ENCODE measurements at regions not wholly inside any gene's neighbourhood (a gene's known extent, or its start where the extent isn't known, plus 50 kb on each side); places are given as distances from the start of the nearest gene placed in this dataset.

DNA sequence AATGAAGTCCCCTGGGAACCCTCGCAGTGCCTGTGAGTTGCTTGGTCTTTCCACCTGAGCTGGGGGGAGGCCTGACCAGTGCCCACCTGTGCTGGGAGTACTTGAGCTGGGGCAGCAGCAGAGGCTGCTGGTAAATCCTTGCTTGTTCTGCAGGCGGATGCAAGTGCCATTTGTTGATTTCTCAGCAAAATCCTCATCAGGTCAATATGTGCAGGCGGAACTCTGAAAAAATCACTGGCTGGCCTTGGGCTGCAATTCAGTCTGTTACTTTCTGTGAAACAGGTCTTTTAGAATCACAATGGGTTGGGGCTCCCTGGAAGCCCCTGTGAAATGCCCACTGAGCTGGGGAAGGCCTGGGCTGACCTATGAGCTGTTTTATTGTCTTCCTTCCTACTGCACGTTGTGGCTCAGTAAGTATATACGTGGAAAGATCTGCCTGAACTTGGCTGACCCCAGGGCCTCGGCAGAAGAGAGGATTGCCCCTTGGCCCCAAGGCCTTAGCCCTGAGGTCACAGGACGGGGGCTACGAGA is 182.0 kb upstream of the RGMA start:
- peaks cover 14% of the 10 kb centered on the region for H3K9me3 Mint-ChIP-seq
- no peaks in the 10 kb centered on the region for H3K27me3 Mint-ChIP-seq (ENCODE audit: low read depth)
- H3K4me3 Mint-ChIP-seq, result no peak overlapping the region
- peaks cover 2% of the 10 kb centered on the region for H3K36me3 Mint-ChIP-seq (ENCODE audit: low read depth)
- H3K4me1 Mint-ChIP-seq (ENCODE audit: low read depth), result no peaks in the 10 kb centered on the region
- H3K27ac Mint-ChIP-seq, result no peak overlapping the region

- H3K36me3 Mint-ChIP-seq (ENCODE audit: low read depth), result peaks cover 2% of the 10 kb centered on the region
- H3K4me3 Mint-ChIP-seq, result no peak overlapping the region
- H3K4me1 Mint-ChIP-seq (ENCODE audit: low read depth), result no peaks in the 10 kb centered on the region
- no peaks in the 10 kb centered on the region for H3K27me3 Mint-ChIP-seq (ENCODE audit: low read depth)
- H3K9me3 Mint-ChIP-seq, result peaks cover 14% of the 10 kb centered on the region
- H3K27ac Mint-ChIP-seq, result no peak overlapping the region
Observed at GRCh38 chr15:93268066-93268465, 179.1 kb upstream of the RGMA start.

DNA sequence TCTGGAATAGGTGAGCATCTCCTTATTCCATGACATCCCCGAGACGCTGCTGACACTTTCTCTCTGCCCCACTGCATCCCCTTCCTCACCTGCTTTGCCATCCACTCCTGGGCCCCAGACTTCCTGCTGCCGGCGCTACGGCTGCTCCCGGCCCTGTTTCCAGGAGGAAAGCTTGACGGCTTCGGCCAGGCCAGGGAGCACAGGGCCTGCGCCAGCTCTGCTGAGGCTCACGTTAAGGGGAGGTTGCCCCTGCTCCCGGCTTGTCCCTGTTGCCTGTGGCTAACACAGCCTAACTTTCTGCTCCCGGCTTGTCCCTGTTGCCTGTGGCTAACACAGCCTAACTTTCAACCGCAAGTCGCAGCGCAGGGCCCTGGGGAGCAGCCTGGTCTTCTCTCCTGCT is 177.3 kb upstream of the RGMA start:
- H3K36me3 Mint-ChIP-seq (ENCODE audit: low read depth), result peaks cover 2% of the 10 kb centered on the region
- no peaks in the 10 kb centered on the region for H3K27me3 Mint-ChIP-seq (ENCODE audit: low read depth)
- H3K4me1 Mint-ChIP-seq (ENCODE audit: low read depth), result no peaks in the 10 kb centered on the region
- no peak overlapping the region for H3K27ac Mint-ChIP-seq
- H3K4me3 Mint-ChIP-seq, result no peak overlapping the region
- H3K9me3 Mint-ChIP-seq, result peaks cover 7% of the 10 kb centered on the region

DNA sequence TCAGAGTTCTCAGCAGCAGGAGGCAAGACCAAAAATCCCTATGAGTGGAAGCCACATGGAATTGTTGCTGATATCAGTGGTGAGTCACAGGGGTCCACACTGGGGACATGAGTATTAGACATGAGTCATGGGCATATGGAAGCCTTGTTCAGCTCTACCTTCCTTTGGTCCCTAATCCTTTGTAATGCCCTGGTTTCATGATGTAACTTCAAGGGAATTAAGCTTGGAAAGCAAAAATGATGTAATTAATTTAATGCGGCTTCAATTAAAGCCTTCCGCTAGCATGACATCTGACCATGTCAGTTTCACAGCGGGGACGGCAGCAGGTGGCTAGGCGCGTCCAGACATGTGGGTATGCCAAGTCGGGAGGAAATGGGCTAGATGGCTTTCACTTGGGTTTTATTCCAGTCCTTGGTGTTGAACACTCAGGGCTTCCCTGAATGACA is 176.1 kb upstream of the RGMA start:
- Mint-ChIP-seq H3K36me3 (ENCODE audit: low read depth) (peaks cover 1% of the 10 kb centered on the region), H3K4me3 (no peak overlapping the region), H3K27me3 (ENCODE audit: low read depth) (no peaks in the 10 kb centered on the region), H3K4me1 (ENCODE audit: low read depth) (no peaks in the 10 kb centered on the region), H3K27ac (no peak overlapping the region), H3K9me3 (peaks cover 2% of the 10 kb centered on the region)

- Mint-ChIP-seq H3K27ac (no peak overlapping the region), H3K9me3 (no peaks in the 10 kb centered on the region), H3K27me3 (ENCODE audit: low read depth) (no peaks in the 10 kb centered on the region), H3K4me1 (ENCODE audit: low read depth) (peaks cover 4% of the 10 kb centered on the region), H3K36me3 (ENCODE audit: low read depth) (no peaks in the 10 kb centered on the region), H3K4me3 (no peak overlapping the region)
Observed at GRCh38 chr15:93261845-93262244, 172.8 kb upstream of the RGMA start.

DNA sequence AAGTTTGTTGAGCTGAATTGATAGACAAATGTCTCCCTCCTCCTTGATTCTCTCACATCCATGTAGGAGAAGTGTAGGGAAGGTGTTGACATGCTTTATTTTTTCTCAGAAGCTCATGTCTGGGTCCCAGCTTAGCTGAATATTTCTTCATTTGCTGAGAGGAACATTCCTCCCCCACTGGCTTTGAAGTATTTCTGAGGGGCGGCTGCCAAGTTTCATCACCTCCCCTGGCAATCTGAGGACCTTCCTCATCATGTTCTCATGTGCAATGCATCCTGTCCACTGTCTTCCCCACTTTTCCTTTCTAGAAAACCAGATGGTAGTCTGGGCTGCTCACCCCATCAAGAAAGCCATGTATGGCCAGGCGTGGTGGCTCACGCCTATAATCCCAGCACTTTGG is 168.9 kb upstream of the RGMA start:
- H3K9me3 Mint-ChIP-seq, result no peaks in the 10 kb centered on the region
- H3K4me1 Mint-ChIP-seq (ENCODE audit: low read depth), result peaks cover 4% of the 10 kb centered on the region
- H3K4me3 Mint-ChIP-seq, result no peak overlapping the region
- H3K27me3 Mint-ChIP-seq (ENCODE audit: low read depth), result no peaks in the 10 kb centered on the region
- no peak overlapping the region for H3K27ac Mint-ChIP-seq
- H3K36me3 Mint-ChIP-seq (ENCODE audit: low read depth), result no peaks in the 10 kb centered on the region

DNA sequence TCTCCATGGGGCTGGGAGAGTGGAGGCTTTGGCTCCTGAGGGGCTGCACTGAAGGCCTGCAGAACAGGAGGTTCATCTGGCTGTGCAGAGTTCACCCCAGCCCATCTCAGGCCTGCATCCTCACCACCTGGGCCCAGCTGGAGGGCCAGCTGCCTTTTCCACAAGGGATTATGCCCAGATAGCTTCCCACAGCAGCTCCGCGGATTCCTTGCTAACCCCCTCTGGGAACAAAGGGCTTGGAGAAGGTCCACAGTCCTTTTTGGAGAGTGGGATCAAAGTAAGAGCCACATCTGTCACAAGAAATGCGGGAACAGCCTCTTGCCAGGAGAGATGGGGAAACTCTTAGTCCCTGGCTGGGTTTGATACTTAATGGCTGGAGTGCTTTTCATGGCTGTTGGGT is 164.7 kb upstream of the RGMA start:
- H3K4me3 Mint-ChIP-seq, result no peak overlapping the region
- no peaks in the 10 kb centered on the region for H3K36me3 Mint-ChIP-seq (ENCODE audit: low read depth)
- H3K27ac Mint-ChIP-seq, result no peak overlapping the region
- H3K27me3 Mint-ChIP-seq (ENCODE audit: low read depth), result peaks cover 12% of the 10 kb centered on the region
- H3K9me3 Mint-ChIP-seq, result no peaks in the 10 kb centered on the region
- H3K4me1 Mint-ChIP-seq (ENCODE audit: low read depth), result peaks cover under 1% of the 10 kb centered on the region

GRCh38 chr15:93252780-93253179 is 163.8 kb upstream of the RGMA start:
- no peak overlapping the region for H3K4me3 Mint-ChIP-seq
- no peak overlapping the region for H3K27ac Mint-ChIP-seq
- no peaks in the 10 kb centered on the region for H3K36me3 Mint-ChIP-seq (ENCODE audit: low read depth)
- H3K4me1 Mint-ChIP-seq (ENCODE audit: low read depth), result no peaks in the 10 kb centered on the region
- H3K27me3 Mint-ChIP-seq (ENCODE audit: low read depth), result peaks cover 15% of the 10 kb centered on the region
- no peaks in the 10 kb centered on the region for H3K9me3 Mint-ChIP-seq

- Mint-ChIP-seq H3K36me3 (ENCODE audit: low read depth) (no peaks in the 10 kb centered on the region), H3K27ac (no peak overlapping the region), H3K4me1 (ENCODE audit: low read depth) (no peaks in the 10 kb centered on the region), H3K4me3 (no peak overlapping the region), H3K9me3 (no peaks in the 10 kb centered on the region), H3K27me3 (ENCODE audit: low read depth) (peaks cover 33% of the 10 kb centered on the region)
Observed at GRCh38 chr15:93250950-93251349, 161.9 kb upstream of the RGMA start.

- H3K27me3 Mint-ChIP-seq (ENCODE audit: low read depth), result peaks cover 35% of the 10 kb centered on the region
- no peak overlapping the region for H3K27ac Mint-ChIP-seq
- H3K4me3 Mint-ChIP-seq, result no peak overlapping the region
- no peaks in the 10 kb centered on the region for H3K36me3 Mint-ChIP-seq (ENCODE audit: low read depth)
- H3K4me1 Mint-ChIP-seq (ENCODE audit: low read depth), result no peaks in the 10 kb centered on the region
- no peaks in the 10 kb centered on the region for H3K9me3 Mint-ChIP-seq
Observed at GRCh38 chr15:93250209-93250608, 161.2 kb upstream of the RGMA start.

- Mint-ChIP-seq H3K4me1 (ENCODE audit: low read depth) (no peaks in the 10 kb centered on the region), H3K27ac (no peak overlapping the region), H3K27me3 (ENCODE audit: low read depth) (peaks cover 35% of the 10 kb centered on the region), H3K36me3 (ENCODE audit: low read depth) (no peaks in the 10 kb centered on the region), H3K9me3 (no peaks in the 10 kb centered on the region), H3K4me3 (no peak overlapping the region)
Observed at GRCh38 chr15:93249623-93250022, 160.6 kb upstream of the RGMA start.

DNA sequence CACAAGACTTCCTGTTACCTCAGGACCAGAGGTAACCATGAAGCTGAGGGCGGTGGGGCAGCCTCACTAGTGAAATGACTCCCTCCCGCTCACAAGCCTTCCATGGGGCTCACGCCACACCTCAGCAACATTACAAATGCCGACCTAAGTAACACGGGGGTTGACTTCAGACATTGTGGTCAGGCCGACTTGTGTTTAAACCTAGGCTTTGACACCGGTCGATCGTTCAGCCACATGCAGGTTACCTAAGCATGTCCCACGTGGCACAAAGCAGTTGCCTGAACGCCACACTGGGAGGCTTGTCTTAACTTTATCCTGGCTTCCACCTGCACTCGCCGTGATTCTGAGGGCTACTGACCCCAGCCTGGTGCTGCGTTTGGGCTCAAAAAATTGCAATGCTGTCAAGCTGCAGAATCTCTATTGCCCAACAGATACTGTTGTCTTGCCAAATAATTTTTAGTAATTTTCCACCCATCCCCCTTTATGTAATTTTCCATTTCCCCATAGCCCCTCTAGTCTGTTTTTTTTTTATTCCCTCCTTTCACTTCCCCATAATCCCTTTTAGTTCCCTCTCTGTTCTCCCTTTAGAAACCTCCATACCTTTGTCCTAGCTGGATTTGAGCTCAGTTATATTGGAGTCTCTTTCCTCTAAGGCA is 158.6 kb upstream of the RGMA start:
- no peak overlapping the region for H3K4me3 Mint-ChIP-seq
- no peaks in the 10 kb centered on the region for H3K36me3 Mint-ChIP-seq (ENCODE audit: low read depth)
- peaks cover 35% of the 10 kb centered on the region for H3K27me3 Mint-ChIP-seq (ENCODE audit: low read depth)
- no peak overlapping the region for H3K27ac Mint-ChIP-seq
- H3K9me3 Mint-ChIP-seq, result no peaks in the 10 kb centered on the region
- H3K4me1 Mint-ChIP-seq (ENCODE audit: low read depth), result no peaks in the 10 kb centered on the region

DNA sequence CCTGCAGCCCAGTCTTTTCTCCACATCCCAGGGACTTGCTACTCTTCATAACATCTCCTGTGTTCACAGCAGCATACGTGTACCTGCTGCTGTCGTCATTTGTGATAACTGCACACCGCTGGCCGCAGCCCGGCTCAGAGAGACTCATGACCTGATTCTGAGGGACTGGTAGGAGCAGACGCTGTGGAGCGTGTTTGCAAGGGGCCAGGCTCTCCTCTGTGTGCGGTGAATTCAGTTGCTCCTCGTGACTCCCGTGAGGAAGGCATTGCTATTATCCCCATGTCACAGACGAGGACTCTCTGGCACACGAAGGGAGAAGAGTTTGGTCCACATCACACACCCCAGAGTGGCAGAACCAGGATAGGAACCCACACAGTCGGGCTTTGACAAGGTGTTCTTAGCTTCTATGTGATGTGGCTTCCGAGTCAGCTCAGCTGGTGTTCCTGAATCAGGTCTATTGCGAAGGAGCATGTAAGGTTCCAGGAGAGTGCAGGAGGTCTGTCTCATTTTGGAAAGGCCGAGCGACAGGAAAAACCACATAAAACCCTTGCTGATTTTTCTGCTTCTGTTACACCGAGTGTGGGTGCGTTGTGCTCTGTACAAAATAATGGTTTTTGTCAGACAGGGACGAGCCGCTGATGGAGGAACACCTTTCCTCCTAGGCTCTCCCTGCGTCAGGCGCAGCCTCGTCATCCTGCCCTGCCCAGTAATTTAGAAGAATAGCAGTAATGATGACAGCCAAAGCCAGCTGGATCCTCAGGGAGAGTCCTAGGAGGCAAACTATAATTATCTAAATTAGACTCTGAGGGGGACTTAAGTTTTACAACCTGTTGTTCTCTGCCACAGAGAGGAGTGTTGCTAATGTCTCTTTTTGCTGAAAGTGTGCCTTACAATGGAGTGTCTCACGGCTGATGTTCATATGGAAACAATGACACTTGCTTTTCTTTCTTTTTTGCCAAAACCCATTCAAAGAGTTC is 157.5 kb upstream of the RGMA start:
- Mint-ChIP-seq H3K27ac (no peak overlapping the region), H3K4me1 (ENCODE audit: low read depth) (no peaks in the 10 kb centered on the region), H3K9me3 (no peaks in the 10 kb centered on the region), H3K4me3 (no peak overlapping the region), H3K27me3 (ENCODE audit: low read depth) (peaks cover 35% of the 10 kb centered on the region), H3K36me3 (ENCODE audit: low read depth) (no peaks in the 10 kb centered on the region)

DNA sequence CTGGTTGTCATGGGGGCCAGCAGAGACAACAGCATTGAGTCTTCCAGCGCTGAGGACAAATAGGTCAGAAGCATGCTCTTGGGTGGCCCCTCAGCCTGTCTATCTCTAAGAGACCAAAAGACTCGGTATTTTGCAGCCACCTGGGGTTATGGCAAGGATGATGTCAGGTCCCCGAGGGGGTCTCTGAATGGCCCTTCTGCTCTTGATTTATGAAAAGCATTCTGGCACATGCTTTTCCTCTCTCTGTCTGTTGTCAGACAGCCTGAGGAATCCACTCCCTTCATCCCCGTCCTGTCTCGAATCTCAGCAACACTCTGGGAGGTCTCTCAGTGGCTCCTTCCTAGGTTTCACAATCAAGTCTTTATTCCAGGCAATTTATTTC is 156.6 kb upstream of the RGMA start:
- Mint-ChIP-seq H3K27me3 (ENCODE audit: low read depth) (peaks cover 30% of the 10 kb centered on the region), H3K4me3 (no peak overlapping the region), H3K4me1 (ENCODE audit: low read depth) (no peaks in the 10 kb centered on the region), H3K27ac (no peak overlapping the region), H3K36me3 (ENCODE audit: low read depth) (no peaks in the 10 kb centered on the region), H3K9me3 (no peaks in the 10 kb centered on the region)
